CD4-positive, alpha-beta T cell treated with Interleukin-4 for 1 hour (primary cell): ENCODE measurements at regions not wholly inside any gene's neighbourhood (a gene's known extent, or its start where the extent isn't known, plus 50 kb on each side); places are given as distances from the start of the nearest gene placed in this dataset.

Source experiments
- DNase-seq, 2 donors: peaks; one replicate each; pipeline ENCODE4 v3.0.0-alpha.2; 2020 to 2022

- DNase-seq: no peak
Measured at GRCh38 chr11:92678008-92678611, 291.3 kb upstream of the MTNR1B start.

- no peak for DNase-seq
Measured at GRCh38 chr11:92681586-92681985, 287.9 kb upstream of the MTNR1B start.

- no peak for DNase-seq
Measured at GRCh38 chr11:92682136-92682535, 287.3 kb upstream of the MTNR1B start.

GRCh38 chr11:92682952-92683351 is 286.5 kb upstream of the MTNR1B start:
- DNase-seq: no peak

GRCh38 chr11:92685049-92685448 is 284.4 kb upstream of the MTNR1B start:
- no peak for DNase-seq

- no peak for DNase-seq
Measured at GRCh38 chr11:92687724-92688123, 281.7 kb upstream of the MTNR1B start.

GRCh38 chr11:92688416-92688815 is 281.0 kb upstream of the MTNR1B start:
- DNase-seq: no peak

- no peak for DNase-seq
Measured at GRCh38 chr11:92692826-92693546, 276.5 kb upstream of the MTNR1B start.

- no peak for DNase-seq
Measured at GRCh38 chr11:92696076-92696475, 273.4 kb upstream of the MTNR1B start.

- DNase-seq: no peak
Measured at GRCh38 chr11:92697461-92698312, 271.8 kb upstream of the MTNR1B start.

- DNase-seq: no peak
Measured at GRCh38 chr11:92698742-92699141, 270.7 kb upstream of the MTNR1B start.

- no peak for DNase-seq
Measured at GRCh38 chr11:92702037-92702804, 267.2 kb upstream of the MTNR1B start.

- DNase-seq: no peak
Measured at GRCh38 chr11:92702805-92703448, 266.5 kb upstream of the MTNR1B start.

- no peak for DNase-seq
Measured at GRCh38 chr11:92703449-92703830, 266.0 kb upstream of the MTNR1B start.

- DNase-seq: no peak
Measured at GRCh38 chr11:92707173-92707619, 262.3 kb upstream of the MTNR1B start.

- no peak for DNase-seq
Measured at GRCh38 chr11:92707665-92708064, 261.8 kb upstream of the MTNR1B start.

GRCh38 chr11:92709329-92709728 is 260.1 kb upstream of the MTNR1B start:
- no peak for DNase-seq

- DNase-seq: no peak
Measured at GRCh38 chr11:92711926-92712325, 257.5 kb upstream of the MTNR1B start.

GRCh38 chr11:92714111-92714510 is 255.3 kb upstream of the MTNR1B start:
- no peak for DNase-seq

GRCh38 chr11:92717240-92717639 is 252.2 kb upstream of the MTNR1B start:
- no peak for DNase-seq

- no peak for DNase-seq
Measured at GRCh38 chr11:92720385-92720784, 249.1 kb upstream of the MTNR1B start.

- no peak for DNase-seq
Measured at GRCh38 chr11:92725352-92725751, 244.1 kb upstream of the MTNR1B start.
